Left lung (tissue), 4 donors: ENCODE measurements at regions not wholly inside any gene's neighbourhood (a gene's known extent, or its start where the extent isn't known, plus 50 kb on each side); places are given as distances from the start of the nearest gene placed in this dataset.
"Not testable (repeated sequence)": the region's sequence is repeated elsewhere in the genome, so short reads cannot be mapped to it uniquely, and the experiment has no call there.

Source experiments
- ATAC-seq: fragments of 200-7000 bp; cut with Tn5 transposase; one replicate; pipeline ENCODE4 v1.9.1; 2020; ENCODE audit warnings: moderate library complexity
- DNase-seq, 4 donors: peaks; one replicate each; pipeline ENCODE4 v3.0.0-alpha.2; 2013 to 2020
- H3K27ac ChIP-seq, 2 donors: fragments of 200-600 bp; sonication (generic) in 1 of 2; one replicate each; pipeline versions ENCODE4 v1.5.0 to v1.8.0; 2020 to 2021
- H3K27me3 ChIP-seq, 2 donors: fragments of 200-600 bp; sonication (generic) in 1 of 2; one replicate each; pipeline versions ENCODE4 v1.5.0 to v1.8.0; 2020 to 2021
- H3K36me3 ChIP-seq, 2 donors: fragments of 200-600 bp; sonication (generic) in 1 of 2; one replicate each; pipeline versions ENCODE4 v1.5.0 to v1.8.0; 2020 to 2021
- H3K4me1 ChIP-seq, 2 donors: fragments of 200-600 bp; one replicate each; pipeline ENCODE4 v1.8.0; 2021
- H3K4me3 ChIP-seq, 2 donors: fragments of 200-600 bp; sonication (generic) in 1 of 2; one replicate each; pipeline versions ENCODE4 v1.5.0 to v1.8.0; 2020 to 2021; ENCODE audit warnings: mild to moderate bottlenecking in 1 of 2
- H3K9me3 ChIP-seq, 2 donors: fragments of 200-600 bp; sonication (generic) in 1 of 2; one replicate each; pipeline versions ENCODE4 v1.5.0 to v1.8.0; 2020 to 2021
- CTCF ChIP-seq, 2 donors: fragments of 200-600 bp; sonication (generic) in 1 of 2; IDR thresholded peaks; one replicate each; pipeline versions ENCODE4 v1.5.0 to v1.8.0; 2021; ENCODE audit warnings: antibody characterized with exemption in 2 of 2
- intact Hi-C, 2 donors: fragments of 100-400 bp; cut with DNase I; formaldehyde crosslinking; loops; one replicate each; pipeline versions ENCODE4 v1.11.2 to v1.14.2; 2022
- donor health status: DM: no; HTN: yes; CAD: no.
- donor health status: DM: no; HTN: no; CAD: no.

- no peaks in the 10 kb centered on the region for H3K4me1 ChIP-seq
- H3K9me3 ChIP-seq = no peaks in the 10 kb centered on the region
- ATAC-seq (no peak), DNase-seq (no peak)
- intact Hi-C loops = no loop called here
- H3K36me3 ChIP-seq = no peaks in the 10 kb centered on the region
- no peak overlapping the region for H3K27ac ChIP-seq
- TF ChIP-seq CTCF (IDR thresholded peaks at IDR 0.05) = no peak
- no peaks in the 10 kb centered on the region for H3K27me3 ChIP-seq
- no peak overlapping the region for H3K4me3 ChIP-seq
Measured at GRCh38 chr9:117938896-117939295, 234.7 kb downstream of the TLR4 start.

- H3K27me3 ChIP-seq, intact Hi-C loops, H3K9me3 ChIP-seq, H3K4me1 ChIP-seq, H3K27ac ChIP-seq, H3K36me3 ChIP-seq, DNase-seq, H3K4me3 ChIP-seq, ATAC-seq: not testable (repeated sequence)
Measured at GRCh38 chr9:117944750-117945149, 240.5 kb downstream of the TLR4 start.

- no peaks in the 10 kb centered on the region for H3K27me3 ChIP-seq
- intact Hi-C loops = no loop called here
- no peak for ATAC-seq
- no peak overlapping the region for H3K27ac ChIP-seq
- no peaks in the 10 kb centered on the region for H3K9me3 ChIP-seq
- no peaks in the 10 kb centered on the region for H3K4me1 ChIP-seq
- no peaks in the 10 kb centered on the region for H3K36me3 ChIP-seq
- DNase-seq = no peak
- no peak overlapping the region for H3K4me3 ChIP-seq
- no peak for TF ChIP-seq CTCF (IDR thresholded peaks at IDR 0.05)
Measured at GRCh38 chr9:117945286-117945685, 241.1 kb downstream of the TLR4 start.

DNA sequence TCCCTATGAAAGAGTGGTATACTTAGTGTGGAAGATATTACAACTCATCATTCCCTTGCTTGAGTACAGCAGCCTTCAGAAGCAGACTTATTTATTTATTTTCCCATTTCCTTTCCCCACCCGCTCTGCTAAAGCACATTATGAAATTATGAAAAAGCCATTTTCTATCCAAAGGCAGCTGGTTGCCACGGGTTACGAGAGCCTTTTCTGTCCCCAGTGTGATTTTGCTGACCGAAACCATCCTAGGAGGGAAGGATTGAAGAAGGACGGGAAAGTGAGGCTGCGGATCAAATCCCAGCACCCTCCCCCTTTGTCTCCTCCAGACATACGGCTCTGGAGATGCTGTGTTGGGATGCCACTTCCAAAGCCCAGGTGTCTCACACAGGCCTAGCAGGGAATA is 246.9 kb downstream of the TLR4 start:
- ATAC-seq = no peak
- no peak for TF ChIP-seq CTCF (IDR thresholded peaks at IDR 0.05)
- H3K27me3 ChIP-seq = no peaks in the 10 kb centered on the region
- H3K27ac ChIP-seq = no peak overlapping the region
- intact Hi-C loops = no loop called here
- H3K4me1 ChIP-seq = no peaks in the 10 kb centered on the region
- no peaks in the 10 kb centered on the region for H3K9me3 ChIP-seq
- no peaks in the 10 kb centered on the region for H3K36me3 ChIP-seq
- no peak for DNase-seq
- H3K4me3 ChIP-seq = no peak overlapping the region

- Histone ChIP-seq H3K27me3 (no peaks in the 10 kb centered on the region), H3K4me3 (no peak overlapping the region), H3K4me1 (no peaks in the 10 kb centered on the region), H3K27ac (no peak overlapping the region), H3K9me3 (no peaks in the 10 kb centered on the region), H3K36me3 (no peaks in the 10 kb centered on the region)
- DNase-seq (no peak), ATAC-seq (no peak)
- intact Hi-C loops = no loop called here
- no peak for TF ChIP-seq CTCF (IDR thresholded peaks at IDR 0.05)
Measured at GRCh38 chr9:117952581-117952980, 248.4 kb downstream of the TLR4 start.

- no peak for DNase-seq
- intact Hi-C loops = no loop called here
- no peaks in the 10 kb centered on the region for H3K27me3 ChIP-seq
- no peaks in the 10 kb centered on the region for H3K4me1 ChIP-seq
- peak; percentile 52 for ATAC-seq
- H3K4me3 ChIP-seq = no peak overlapping the region
- H3K27ac ChIP-seq = no peak overlapping the region
- H3K9me3 ChIP-seq = no peaks in the 10 kb centered on the region
- H3K36me3 ChIP-seq = no peaks in the 10 kb centered on the region
- TF ChIP-seq CTCF (IDR thresholded peaks at IDR 0.05) = no peak
Measured at GRCh38 chr9:117957267-117957666, 253.1 kb downstream of the TLR4 start.
